ENCODE measurements at regions not wholly inside any gene's neighbourhood (a gene's known extent, or its start where the extent isn't known, plus 50 kb on each side); places are given as distances from the start of the nearest gene placed in this dataset.
"Not testable (repeated sequence)": the region's sequence is repeated elsewhere in the genome, so short reads cannot be mapped to it uniquely, and the experiment has no call there.

GRCh38 chr10:64648915-64649314 is 1127.7 kb downstream of the REEP3 start:
- DNase-seq: no peak

- no peak for DNase-seq
These were observed 1137.3 kb downstream of the REEP3 start for GRCh38 chr10:64658528-64658927.

- DNase-seq: no peak
These were observed 1138.1 kb downstream of the REEP3 start for GRCh38 chr10:64659311-64659710.

- no peak for DNase-seq
These were observed 1160.8 kb downstream of the REEP3 start for GRCh38 chr10:64682043-64682442.

GRCh38 chr10:64690194-64690593 is 1169.0 kb downstream of the REEP3 start:
- DNase-seq: no peak

GRCh38 chr10:64699244-64699643 is 1178.0 kb downstream of the REEP3 start:
- DNase-seq: no peak

- DNase-seq: not testable (repeated sequence)
These were observed 1180.9 kb downstream of the REEP3 start for GRCh38 chr10:64702086-64702485.

- DNase-seq: no peak
These were observed 1187.9 kb downstream of the REEP3 start for GRCh38 chr10:64708884-64709681.

GRCh38 chr10:64726466-64726865 is 1205.3 kb downstream of the REEP3 start:
- DNase-seq: no peak

- no peak for DNase-seq
These were observed 1209.8 kb downstream of the REEP3 start for GRCh38 chr10:64731016-64731415.

- no peak for DNase-seq
These were observed 1211.3 kb downstream of the REEP3 start for GRCh38 chr10:64732372-64732957.

- no peak for DNase-seq
These were observed 1212.8 kb downstream of the REEP3 start for GRCh38 chr10:64733980-64734379.

- no peak for DNase-seq
These were observed 1217.3 kb downstream of the REEP3 start for GRCh38 chr10:64738462-64738861.

- no peak for DNase-seq
These were observed 1224.4 kb downstream of the REEP3 start for GRCh38 chr10:64745565-64745964.

GRCh38 chr10:64750672-64751071 is 1229.5 kb downstream of the REEP3 start:
- DNase-seq: no peak

- DNase-seq: no peak
These were observed 1232.3 kb downstream of the REEP3 start for GRCh38 chr10:64753516-64753915.

- DNase-seq: no peak
These were observed 1239.2 kb downstream of the REEP3 start for GRCh38 chr10:64760371-64760770.

GRCh38 chr10:64762861-64763260 is 1241.7 kb downstream of the REEP3 start:
- DNase-seq: no peak

- DNase-seq: no peak
These were observed 1244.3 kb downstream of the REEP3 start for GRCh38 chr10:64765498-64765897.

- DNase-seq: no peak
These were observed 1250.3 kb downstream of the REEP3 start for GRCh38 chr10:64771253-64772050.

- DNase-seq: no peak
These were observed 1252.2 kb downstream of the REEP3 start for GRCh38 chr10:64773357-64773756.

GRCh38 chr10:64784451-64784850 is 1263.2 kb downstream of the REEP3 start:
- DNase-seq: not testable (repeated sequence)

- DNase-seq: no peak
These were observed 1264.6 kb downstream of the REEP3 start for GRCh38 chr10:64785816-64786215.

GRCh38 chr10:64786989-64787388 is 1265.8 kb downstream of the REEP3 start:
- no peak for DNase-seq

Measured in stimulated activated CD4-positive, alpha-beta T cell treated with anti-CD3 and anti-CD28 coated beads, Interleukin-15, amount 100 ng/mL, for 24 hours (primary cell).